ENCODE measurements at regions not wholly inside any gene's neighbourhood (a gene's known extent, or its start where the extent isn't known, plus 50 kb on each side); places are given as distances from the start of the nearest gene placed in this dataset.

DNA sequence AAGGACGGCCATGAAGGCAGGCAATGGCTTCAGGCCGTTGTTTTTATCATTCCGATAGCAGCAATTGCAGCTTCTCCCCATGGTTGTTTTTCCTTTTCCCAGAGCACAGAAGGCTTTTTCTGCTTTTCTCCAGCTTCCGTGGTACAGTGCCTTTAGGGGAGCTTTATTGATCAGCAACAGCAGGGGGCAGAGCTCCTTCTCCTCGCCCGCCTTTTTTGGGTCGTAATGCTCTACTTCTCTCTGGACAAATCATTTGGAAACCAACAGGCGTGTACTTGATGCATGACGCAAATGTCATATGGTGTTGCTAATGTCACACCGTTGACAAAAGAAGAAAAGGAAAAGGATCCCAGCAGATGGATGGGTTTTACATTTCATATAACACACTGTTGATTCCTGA, 79.7 kb upstream of the SNRK start:
- 0 out of 2 replicates have a peak, but pooled peaks have one; percentile 9 for TF ChIP-seq CTCF (IDR thresholded peaks at IDR 0.05; ENCODE audit: low read depth, low read length)
- TF ChIP-seq EZH2phosphoT487 (IDR thresholded peaks at IDR 0.05; ENCODE audit: low read depth) = no peak

Measured in OCI-LY3 (cell line).